Mucosa of descending colon (tissue), 3 donors: ENCODE measurements at regions not wholly inside any gene's neighbourhood (a gene's known extent, or its start where the extent isn't known, plus 50 kb on each side); places are given as distances from the start of the nearest gene placed in this dataset.
A peak's percentile ranks its signal among the peaks of the same experiment; 100 is the strongest.

ENCODE experiments used
- ATAC-seq: fragments of 200-7000 bp; cut with Tn5 transposase; one replicate; pipeline ENCODE4 v1.9.1; 2020; ENCODE audit warnings: mild to moderate bottlenecking, moderate library complexity
- DNase-seq, 3 donors: peaks; one replicate each; pipeline ENCODE4 v3.0.0-alpha.2; 2020
- H3K36me3 ChIP-seq: fragments of 200-600 bp; one replicate; pipeline ENCODE4 v1.8.0; 2021; ENCODE audit warnings: low read depth, mild to moderate bottlenecking
- H3K4me1 ChIP-seq: fragments of 200-600 bp; one replicate; pipeline ENCODE4 v1.8.0; 2021; ENCODE audit warnings: low read depth, mild to moderate bottlenecking
- H3K4me3 ChIP-seq: fragments of 200-600 bp; one replicate; pipeline ENCODE4 v1.8.0; 2021; ENCODE audit warnings: mild to moderate bottlenecking
- H3K9me3 ChIP-seq: fragments of 200-600 bp; one replicate; pipeline ENCODE4 v1.8.0; 2021; ENCODE audit warnings: mild to moderate bottlenecking
- CTCF ChIP-seq: fragments of 200-600 bp; IDR thresholded peaks from one replicate; pipeline ENCODE4 v1.8.0; 2022; ENCODE audit warnings: antibody characterized with exemption, mild to moderate bottlenecking
- intact Hi-C, 2 donors: fragments of 100-400 bp; cut with DNase I in 1 of 2; cut with micrococcal nuclease in 1 of 2; formaldehyde crosslinking; loops; one replicate each; pipeline versions ENCODE4 v1.11.0 to v1.11.1; 2022; cut with DNase I, micrococcal nuclease
- donor health status: DM: no; HTN: no; CAD: no; lungs with moderate emphysema.
- donor health status: DM: no; HTN: no; CAD: no.
- donor health status: DM: no; HTN: yes; CAD: no.

- no peaks in the 10 kb centered on the region for H3K36me3 ChIP-seq
- no peak for DNase-seq
- no peaks in the 10 kb centered on the region for H3K9me3 ChIP-seq
- H3K4me1 ChIP-seq, result no peaks in the 10 kb centered on the region
- no peak for TF ChIP-seq CTCF
- intact Hi-C loops, result no loop called here
- H3K4me3 ChIP-seq, result no peak overlapping the region
- ATAC-seq, result peak; percentile 32
Observed at GRCh38 chr11:134587345-134587744, 175.3 kb upstream of the B3GAT1 start.

GRCh38 chr11:134586726-134587125, 174.7 kb upstream of the B3GAT1 start:
- no peak for TF ChIP-seq CTCF
- Histone ChIP-seq H3K9me3 (no peaks in the 10 kb centered on the region), H3K4me1 (no peaks in the 10 kb centered on the region), H3K36me3 (no peaks in the 10 kb centered on the region), H3K4me3 (no peak overlapping the region)
- DNase-seq (no peak), ATAC-seq (no peak)
- intact Hi-C loops, result no loop called here

GRCh38 chr11:134585666-134586610, 173.9 kb upstream of the B3GAT1 start:
- intact Hi-C loops, result no loop called here
- no peak for DNase-seq
- Histone ChIP-seq H3K9me3 (no peaks in the 10 kb centered on the region), H3K4me1 (no peaks in the 10 kb centered on the region), H3K36me3 (no peaks in the 10 kb centered on the region), H3K4me3 (no peak overlapping the region)
- TF ChIP-seq CTCF, result no peak
- ATAC-seq, result no peak

GRCh38 chr11:134584706-134585445, 172.8 kb upstream of the B3GAT1 start:
- H3K9me3 ChIP-seq, result no peaks in the 10 kb centered on the region

More at GRCh38 chr11:134584706-134585445, 172.8 kb upstream of the B3GAT1 start:
- H3K4me3 ChIP-seq, result no peak overlapping the region
- H3K36me3 ChIP-seq, result no peaks in the 10 kb centered on the region
- ATAC-seq (peak; percentile 30), DNase-seq (peak in 2 of 3 donors; percentile 34 to 37)
- intact Hi-C loops, result no loop called here
- H3K4me1 ChIP-seq, result no peaks in the 10 kb centered on the region
- no peak for TF ChIP-seq CTCF
